Stomach (tissue), 4 donors: ENCODE measurements at regions not wholly inside any gene's neighbourhood (a gene's known extent, or its start where the extent isn't known, plus 50 kb on each side); places are given as distances from the start of the nearest gene placed in this dataset.

ENCODE experiments used
- CTCF ChIP-seq, 7 experiments: fragments of 450-650 bp in 4 of 7; fragments of 200-600 bp in 3 of 7; sonication (generic) in 3 of 7; IDR thresholded peaks; one replicate each; pipeline ENCODE4 v1.5.1; 2016 to 2019; ENCODE audit warnings: antibody characterized with exemption in 7 of 7, control low read depth in 2 of 7, mild to moderate bottlenecking in 1 of 7
- EP300 ChIP-seq: sonication (generic); formaldehyde crosslinking; IDR thresholded peaks from one replicate; pipeline ENCODE4 v1.6.1; 2017; ENCODE audit warnings: antibody characterized with exemption
- POLR2A ChIP-seq, 4 donors: fragments of 450-650 bp; IDR thresholded peaks; one replicate each; pipeline ENCODE4 v1.6.1; 2016; ENCODE audit warnings: antibody characterized with exemption in 4 of 4, control low read depth in 2 of 4, mild to moderate bottlenecking in 1 of 4, moderate library complexity in 1 of 4

GRCh38 chr17:13750816-13751793 is 149.4 kb upstream of the HS3ST3A1 start:
- no peak for TF ChIP-seq EP300
- no peak for TF ChIP-seq POLR2A (IDR thresholded peaks at IDR 0.05)
- no peak for TF ChIP-seq CTCF (IDR thresholded peaks at IDR 0.05)
